Naive thymus-derived CD4-positive, alpha-beta T cell (primary cell): ENCODE measurements at regions not wholly inside any gene's neighbourhood (a gene's known extent, or its start where the extent isn't known, plus 50 kb on each side); places are given as distances from the start of the nearest gene placed in this dataset.

Experiments used
- ATAC-seq: fragments of 150-1000 bp; cut with Tn5 transposase; 2 replicates; pipeline ENCODE4 v1.10.0; 2021; ENCODE audit warnings: mild to moderate bottlenecking, moderate library complexity
- CTCF ChIA-PET: fragments of 350-600 bp; sonication (Branson Sonifier 250); formaldehyde crosslinking; loops from one replicate; lab custom pipeline; 2021; ENCODE audit warnings: antibody characterized with exemption; lab: Charles Lee
- POLR2A ChIA-PET: fragments of 350-600 bp; sonication (Branson Sonifier 250); formaldehyde crosslinking; loops from one replicate; lab custom pipeline; 2021; ENCODE audit warnings: antibody characterized with exemption, inconsistent platforms; lab: Charles Lee
- DNase-seq, 9 donors: peaks; one replicate each; pipeline versions ENCODE4 v3.0.0 to v3.0.0-alpha.2; 2020 to 2022; ENCODE audit warnings: mixed read lengths in 1 of 9
- H3K27ac ChIP-seq: one replicate; pipeline ENCODE4 v1.7.0; 2013; ENCODE audit warnings: mild to moderate bottlenecking, low read depth, low read length, moderate library complexity
- H3K27me3 ChIP-seq, 2 donors: one replicate each; pipeline ENCODE4 v1.7.0; 2013; ENCODE audit warnings: low read length in 2 of 2, mild to moderate bottlenecking in 2 of 2, moderate library complexity in 2 of 2; ENCODE audit not compliant: control insufficient read depth in 2 of 2, insufficient read depth in 2 of 2
- H3K36me3 ChIP-seq, 3 experiments: 1 replicate in 2 of 3; 2 replicates in 1 of 3; pipeline ENCODE4 v1.7.0; 2013; ENCODE audit warnings: low read length in 3 of 3, mild to moderate bottlenecking in 3 of 3, moderate library complexity in 1 of 3; ENCODE audit not compliant: insufficient read depth in 3 of 3, control insufficient read depth in 2 of 3
- H3K4me1 ChIP-seq, 2 donors: one replicate each; pipeline ENCODE4 v1.7.0; 2013; ENCODE audit warnings: low read length in 2 of 2, mild to moderate bottlenecking in 2 of 2, moderate library complexity in 1 of 2; ENCODE audit not compliant: control insufficient read depth in 2 of 2, insufficient read depth in 2 of 2
- H3K4me3 ChIP-seq: 2 replicates; pipeline ENCODE4 v1.7.0; 2013; ENCODE audit warnings: mild to moderate bottlenecking, low read length
- H3K9me3 ChIP-seq, 3 experiments: 1 replicate in 2 of 3; 2 replicates in 1 of 3; pipeline ENCODE4 v1.7.0; 2013; ENCODE audit warnings: low read length in 3 of 3; ENCODE audit not compliant: control insufficient read depth in 2 of 3
- H3K27ac Mint-ChIP-seq, 9 donors: one replicate each; pipeline ENCODE4 v1.8.0; 2020 to 2022; ENCODE audit warnings: mixed read lengths in 9 of 9, mild to moderate bottlenecking in 8 of 9, moderate library complexity in 5 of 9, inconsistent platforms in 2 of 9
- H3K27me3 Mint-ChIP-seq, 5 donors: one replicate each; pipeline ENCODE4 v1.8.0; 2021 to 2022; ENCODE audit warnings: mixed read lengths in 5 of 5, mild to moderate bottlenecking in 1 of 5
- H3K36me3 Mint-ChIP-seq, 5 donors: one replicate each; pipeline ENCODE4 v1.8.0; 2020 to 2022; ENCODE audit warnings: mixed read lengths in 5 of 5, mild to moderate bottlenecking in 3 of 5, inconsistent platforms in 1 of 5
- H3K4me1 Mint-ChIP-seq, 7 donors: one replicate each; pipeline ENCODE4 v1.8.0; 2020 to 2022; ENCODE audit warnings: mixed read lengths in 7 of 7, mild to moderate bottlenecking in 3 of 7, inconsistent platforms in 1 of 7
- H3K4me3 Mint-ChIP-seq, 10 donors: one replicate each; pipeline ENCODE4 v1.8.0; 2020 to 2022; ENCODE audit warnings: mild to moderate bottlenecking in 10 of 10, mixed read lengths in 10 of 10, moderate library complexity in 6 of 10, inconsistent platforms in 2 of 10
- H3K9me3 Mint-ChIP-seq, 11 donors: one replicate each; pipeline ENCODE4 v1.8.0; 2020 to 2022; ENCODE audit warnings: mixed read lengths in 11 of 11, mild to moderate bottlenecking in 4 of 11, inconsistent platforms in 1 of 11, moderate library complexity in 1 of 11
- intact Hi-C, 2 donors: fragments of 100-400 bp; cut with micrococcal nuclease; formaldehyde crosslinking; loops; one replicate each; pipeline ENCODE4 v1.15.1; 2023

- POLR2A ChIA-PET: no interaction called here
- Mint-ChIP-seq H3K4me1 (no peaks in the 10 kb centered on the region), H3K27ac (no peak overlapping the region), H3K4me3 (no peak overlapping the region), H3K27me3 (no peaks in the 10 kb centered on the region), H3K9me3 (peaks cover 7 to 57% (median 23%) of the 10 kb centered on the region in 11 donors), H3K36me3 (peaks cover 0 to 7% (median 0%) of the 10 kb centered on the region in 5 donors)
- intact Hi-C loops: no loop called here
- DNase-seq (no peak), ATAC-seq (no peak)
- Histone ChIP-seq H3K27me3 (no peaks in the 10 kb centered on the region), H3K27ac (no peak overlapping the region), H3K4me1 (no peaks in the 10 kb centered on the region), H3K9me3 (peaks cover 0 to 31% (median 3%) of the 10 kb centered on the region in 3 experiments), H3K4me3 (no peak overlapping the region), H3K36me3 (no peaks in the 10 kb centered on the region)
- CTCF ChIA-PET: no interaction called here
These were observed 907.1 kb downstream of the FSTL5 start for GRCh38 chr4:161256716-161257115.

GRCh38 chr4:161256172-161256571 is 907.6 kb downstream of the FSTL5 start:
- H3K27ac Mint-ChIP-seq: no peak overlapping the region
- CTCF ChIA-PET: no interaction called here

GRCh38 chr4:161254375-161254774 is 909.4 kb downstream of the FSTL5 start:
- Histone ChIP-seq H3K9me3 (peaks cover 0 to 31% (median 3%) of the 10 kb centered on the region in 3 experiments), H3K36me3 (no peaks in the 10 kb centered on the region), H3K4me1 (no peaks in the 10 kb centered on the region), H3K27me3 (no peaks in the 10 kb centered on the region), H3K27ac (no peak overlapping the region), H3K4me3 (no peak overlapping the region)
- Mint-ChIP-seq H3K4me3 (no peak overlapping the region), H3K4me1 (no peaks in the 10 kb centered on the region), H3K36me3 (peaks cover 0 to 7% (median 0%) of the 10 kb centered on the region in 5 donors), H3K27me3 (no peaks in the 10 kb centered on the region), H3K27ac (no peak overlapping the region), H3K9me3 (peaks cover 7 to 51% (median 24%) of the 10 kb centered on the region in 11 donors)
- ChIA-PET POLR2A (no interaction called here), CTCF (no interaction called here)
- DNase-seq: no peak
- intact Hi-C loops: no loop called here
- ATAC-seq: no peak

More at GRCh38 chr4:161256172-161256571, 907.6 kb downstream of the FSTL5 start:
- Mint-ChIP-seq H3K27me3 (no peaks in the 10 kb centered on the region), H3K36me3 (peaks cover 0 to 7% (median 0%) of the 10 kb centered on the region in 5 donors), H3K4me1 (no peaks in the 10 kb centered on the region), H3K4me3 (no peak overlapping the region), H3K9me3 (peaks cover 7 to 61% (median 26%) of the 10 kb centered on the region in 11 donors)
- ATAC-seq (no peak), DNase-seq (no peak)
- H3K9me3 ChIP-seq: peaks cover 0 to 31% (median 3%) of the 10 kb centered on the region in 3 experiments
- no peaks in the 10 kb centered on the region for H3K4me1 ChIP-seq
- H3K4me3 ChIP-seq: no peak overlapping the region
- POLR2A ChIA-PET: no interaction called here
- no peak overlapping the region for H3K27ac ChIP-seq
- no peaks in the 10 kb centered on the region for H3K36me3 ChIP-seq
- no peaks in the 10 kb centered on the region for H3K27me3 ChIP-seq
- intact Hi-C loops: no loop called here

GRCh38 chr4:161252520-161253141 is 911.2 kb downstream of the FSTL5 start:
- no peaks in the 10 kb centered on the region for H3K27me3 ChIP-seq
- ATAC-seq (no peak), DNase-seq (no peak)
- no peaks in the 10 kb centered on the region for H3K4me1 ChIP-seq
- Mint-ChIP-seq H3K36me3 (peaks cover 0 to 7% (median 0%) of the 10 kb centered on the region in 5 donors), H3K4me3 (no peak overlapping the region), H3K9me3 (peaks cover 7 to 51% (median 23%) of the 10 kb centered on the region in 11 donors), H3K27me3 (no peaks in the 10 kb centered on the region), H3K4me1 (no peaks in the 10 kb centered on the region), H3K27ac (no peak overlapping the region)
- no peaks in the 10 kb centered on the region for H3K36me3 ChIP-seq
- intact Hi-C loops: no loop called here
- CTCF ChIA-PET: no interaction called here
- H3K4me3 ChIP-seq: no peak overlapping the region
- peaks cover 0 to 34% (median 3%) of the 10 kb centered on the region in 3 experiments for H3K9me3 ChIP-seq
- POLR2A ChIA-PET: no interaction called here
- no peak overlapping the region for H3K27ac ChIP-seq

GRCh38 chr4:161249779-161250440 is 913.9 kb downstream of the FSTL5 start:
- no peak overlapping the region for H3K27ac Mint-ChIP-seq
- CTCF ChIA-PET: no interaction called here
- intact Hi-C loops: no loop called here

GRCh38 chr4:161248880-161249279 is 914.9 kb downstream of the FSTL5 start:
- H3K27ac ChIP-seq: no peak overlapping the region
- H3K27me3 ChIP-seq: no peaks in the 10 kb centered on the region
- no peaks in the 10 kb centered on the region for H3K36me3 ChIP-seq
- CTCF ChIA-PET: no interaction called here
- no peak overlapping the region for H3K4me3 ChIP-seq
- Mint-ChIP-seq H3K4me1 (no peaks in the 10 kb centered on the region), H3K9me3 (peaks cover 0 to 21% (median 10%) of the 10 kb centered on the region in 11 donors), H3K27ac (peak overlapping the region in 1 of 9 donors; percentile 2), H3K4me3 (no peak overlapping the region), H3K27me3 (no peaks in the 10 kb centered on the region), H3K36me3 (no peaks in the 10 kb centered on the region)
- H3K9me3 ChIP-seq: peaks cover 0 to 3% (median 0%) of the 10 kb centered on the region in 3 experiments
- H3K4me1 ChIP-seq: no peaks in the 10 kb centered on the region
- intact Hi-C loops: no loop called here
- POLR2A ChIA-PET: no interaction called here
- ATAC-seq (no peak), DNase-seq (no peak)

More at GRCh38 chr4:161249779-161250440, 913.9 kb downstream of the FSTL5 start:
- ATAC-seq (no peak), DNase-seq (no peak)
- Histone ChIP-seq H3K4me3 (no peak overlapping the region), H3K27ac (no peak overlapping the region), H3K36me3 (no peaks in the 10 kb centered on the region), H3K9me3 (peaks cover 0 to 11% (median 0%) of the 10 kb centered on the region in 3 experiments), H3K4me1 (no peaks in the 10 kb centered on the region), H3K27me3 (no peaks in the 10 kb centered on the region)
- no peaks in the 10 kb centered on the region for H3K4me1 Mint-ChIP-seq
- H3K4me3 Mint-ChIP-seq: no peak overlapping the region
- no peaks in the 10 kb centered on the region for H3K36me3 Mint-ChIP-seq
- peaks cover 3 to 27% (median 12%) of the 10 kb centered on the region in 11 donors for H3K9me3 Mint-ChIP-seq
- POLR2A ChIA-PET: no interaction called here
- H3K27me3 Mint-ChIP-seq: no peaks in the 10 kb centered on the region
